ENCODE measurements at regions not wholly inside any gene's neighbourhood (a gene's known extent, or its start where the extent isn't known, plus 50 kb on each side); places are given as distances from the start of the nearest gene placed in this dataset.

GRCh38 chr7:121447911-121448300, 51.8 kb upstream of the FAM3C start:
- H3K4me1 Mint-ChIP-seq: peaks cover 0 to 4% (median under 1%) of the 10 kb centered on the region in 7 donors
- Histone ChIP-seq H3K9me3 (ENCODE audit: control insufficient read depth in 2 of 3, low read length in 3 of 3) (no peaks in the 10 kb centered on the region), H3K4me1 (ENCODE audit: control insufficient read depth in 2 of 2, insufficient read depth in 2 of 2, low read length in 2 of 2) (peaks cover 0 to under 1% of the 10 kb centered on the region in 2 donors), H3K27ac (ENCODE audit: low read depth, low read length) (no peak overlapping the region), H3K36me3 (ENCODE audit: control insufficient read depth in 2 of 3, insufficient read depth in 3 of 3, low read length in 3 of 3) (no peaks in the 10 kb centered on the region), H3K27me3 (ENCODE audit: control insufficient read depth in 2 of 2, insufficient read depth in 2 of 2, low read length in 2 of 2) (no peaks in the 10 kb centered on the region), H3K4me3 (ENCODE audit: low read length) (no peak overlapping the region)
- no peaks in the 10 kb centered on the region for H3K27me3 Mint-ChIP-seq
- CTCF ChIA-PET: interaction anchor here (1.0 kb wide), 1 partner anchor 51 kb away, joined by 3 read pairs; the partner anchor contains the start of gene FAM3C
- POLR2A ChIA-PET: no interaction called here
- no peak for DNase-seq
- H3K27ac Mint-ChIP-seq: no peak overlapping the region
- ATAC-seq: no peak
- H3K36me3 Mint-ChIP-seq: no peaks in the 10 kb centered on the region
- intact Hi-C loops (cut with micrococcal nuclease): no loop called here
- H3K9me3 Mint-ChIP-seq: peaks cover 0 to 5% (median 0%) of the 10 kb centered on the region in 11 donors
- no peak overlapping the region for H3K4me3 Mint-ChIP-seq

- Mint-ChIP-seq H3K4me1 (peaks cover 0 to 8% (median 3%) of the 10 kb centered on the region in 7 donors), H3K27me3 (no peaks in the 10 kb centered on the region), H3K4me3 (no peak overlapping the region), H3K36me3 (no peaks in the 10 kb centered on the region), H3K27ac (peak overlapping the region in 1 of 9 donors; percentile 16), H3K9me3 (no peaks in the 10 kb centered on the region)
- no peak for DNase-seq
- Histone ChIP-seq H3K4me3 (ENCODE audit: low read length) (no peak overlapping the region), H3K4me1 (ENCODE audit: control insufficient read depth in 2 of 2, insufficient read depth in 2 of 2, low read length in 2 of 2) (peaks cover 0 to 6% of the 10 kb centered on the region in 2 donors), H3K27me3 (ENCODE audit: control insufficient read depth in 2 of 2, insufficient read depth in 2 of 2, low read length in 2 of 2) (no peaks in the 10 kb centered on the region), H3K27ac (ENCODE audit: low read depth, low read length) (no peak overlapping the region), H3K9me3 (ENCODE audit: control insufficient read depth in 2 of 3, low read length in 3 of 3) (no peaks in the 10 kb centered on the region), H3K36me3 (ENCODE audit: control insufficient read depth in 2 of 3, insufficient read depth in 3 of 3, low read length in 3 of 3) (no peaks in the 10 kb centered on the region)
- no peak for ATAC-seq
- intact Hi-C loops (cut with micrococcal nuclease): no loop called here
- CTCF ChIA-PET: interaction anchor here (1.0 to 1.1 kb wide), 2 partner anchors 9 to 51 kb away, joined by 3 read pairs; partner anchors contain the start of gene FAM3C
- POLR2A ChIA-PET: no interaction called here
Observed at GRCh38 chr7:121447243-121447910, 51.3 kb upstream of the FAM3C start.

GRCh38 chr7:121446526-121446925, 50.4 kb upstream of the FAM3C start:
- intact Hi-C loops (cut with micrococcal nuclease): no loop called here
- CTCF ChIA-PET: interaction anchor here (1.1 kb wide), 1 partner anchor 8 kb away, joined by 3 read pairs; no protein-coding TSS in a partner anchor

More at GRCh38 chr7:121446526-121446925, 50.4 kb upstream of the FAM3C start:
- no peaks in the 10 kb centered on the region for H3K9me3 ChIP-seq (ENCODE audit: control insufficient read depth in 2 of 3, low read length in 3 of 3)
- Mint-ChIP-seq H3K27me3 (no peaks in the 10 kb centered on the region), H3K4me3 (no peak overlapping the region), H3K4me1 (peaks cover 1 to 12% (median 7%) of the 10 kb centered on the region in 7 donors), H3K36me3 (peaks cover 0 to 2% (median 0%) of the 10 kb centered on the region in 5 donors), H3K27ac (no peak overlapping the region), H3K9me3 (no peaks in the 10 kb centered on the region)
- POLR2A ChIA-PET: no interaction called here
- no peak overlapping the region for H3K4me3 ChIP-seq (ENCODE audit: low read length)
- ATAC-seq: no peak
- H3K4me1 ChIP-seq (ENCODE audit: control insufficient read depth in 2 of 2, insufficient read depth in 2 of 2, low read length in 2 of 2): peaks cover 0 to 10% of the 10 kb centered on the region in 2 donors
- H3K27me3 ChIP-seq (ENCODE audit: control insufficient read depth in 2 of 2, insufficient read depth in 2 of 2, low read length in 2 of 2): no peaks in the 10 kb centered on the region
- no peaks in the 10 kb centered on the region for H3K36me3 ChIP-seq (ENCODE audit: control insufficient read depth in 2 of 3, insufficient read depth in 3 of 3, low read length in 3 of 3)
- no peak overlapping the region for H3K27ac ChIP-seq (ENCODE audit: low read depth, low read length)
- DNase-seq: no peak
